Fibroblast of villous mesenchyme (primary cell): ENCODE measurements at regions not wholly inside any gene's neighbourhood (a gene's known extent, or its start where the extent isn't known, plus 50 kb on each side); places are given as distances from the start of the nearest gene placed in this dataset.

Experiments
- DNase-seq: peaks from one replicate; pipeline ENCODE4 v3.0.0-alpha.2; 2010; ENCODE audit warnings: low read depth
- H3K4me3 ChIP-seq: 2 replicates; pipeline ENCODE4 v1.5.1; 2011; ENCODE audit warnings: low read depth, mild to moderate bottlenecking, low read length
- CTCF ChIP-seq: IDR thresholded peaks from 2 replicates; pipeline ENCODE4 v1.5.1; 2012; ENCODE audit warnings: low read depth, mild to moderate bottlenecking, low read length; ENCODE audit not compliant: insufficient read depth

- H3K4me3 ChIP-seq: no peak overlapping the region
- DNase-seq: no peak
- TF ChIP-seq CTCF: no peak
Measured at GRCh38 chr1:209218981-209219380, 364.5 kb upstream of the CAMK1G start.

GRCh38 chr1:209219791-209220524, 363.6 kb upstream of the CAMK1G start:
- TF ChIP-seq CTCF: no peak
- H3K4me3 ChIP-seq: no peak overlapping the region
- no peak for DNase-seq

- TF ChIP-seq CTCF: no peak
- no peak overlapping the region for H3K4me3 ChIP-seq
- DNase-seq: no peak
Measured at GRCh38 chr1:209222826-209223225, 360.7 kb upstream of the CAMK1G start.

- TF ChIP-seq CTCF: no peak
- DNase-seq: no peak
- no peak overlapping the region for H3K4me3 ChIP-seq
Measured at GRCh38 chr1:209223791-209224190, 359.7 kb upstream of the CAMK1G start.

GRCh38 chr1:209224886-209225285, 358.6 kb upstream of the CAMK1G start:
- DNase-seq: no peak
- no peak overlapping the region for H3K4me3 ChIP-seq
- no peak for TF ChIP-seq CTCF

- no peak overlapping the region for H3K4me3 ChIP-seq
- TF ChIP-seq CTCF: no peak
- no peak for DNase-seq
Measured at GRCh38 chr1:209227171-209227570, 356.3 kb upstream of the CAMK1G start.

GRCh38 chr1:209227941-209228340, 355.6 kb upstream of the CAMK1G start:
- TF ChIP-seq CTCF: no peak
- H3K4me3 ChIP-seq: no peak overlapping the region
- no peak for DNase-seq
